Calu3 (cell line): ENCODE measurements at regions not wholly inside any gene's neighbourhood (a gene's known extent, or its start where the extent isn't known, plus 50 kb on each side); places are given as distances from the start of the nearest gene placed in this dataset.

Experiments
- BruUV-seq: library from RNA; stranded (reverse); fragments of 400-500 nt; replicated peaks from 2 replicates; lab custom pipeline; 2021; lab: Mats Ljungman, UMichigan
- CTCF ChIA-PET: fragments of 300-600 bp; sonication (Branson Sonifier 250); formaldehyde crosslinking; loops from one replicate; lab custom pipeline; 2022; ENCODE audit warnings: antibody characterized with exemption; lab: Charles Lee
- DNase-seq: peaks from one replicate; pipeline ENCODE4 v3.0.0; 2022
- H3K27ac Mint-ChIP-seq: one replicate; pipeline ENCODE4 v1.8.0; 2022; ENCODE audit warnings: mixed read lengths; ENCODE audit not compliant: unreplicated experiment
- H3K27me3 Mint-ChIP-seq: one replicate; pipeline ENCODE4 v1.8.0; 2022; ENCODE audit warnings: mixed read lengths; ENCODE audit not compliant: unreplicated experiment
- H3K36me3 Mint-ChIP-seq: one replicate; pipeline ENCODE4 v1.8.0; 2022; ENCODE audit warnings: mild to moderate bottlenecking, moderate library complexity, mixed read lengths; ENCODE audit not compliant: insufficient read depth, unreplicated experiment
- H3K4me1 Mint-ChIP-seq: one replicate; pipeline ENCODE4 v1.8.0; 2022; ENCODE audit warnings: mild to moderate bottlenecking, low read depth, mixed read lengths; ENCODE audit not compliant: unreplicated experiment
- H3K4me3 Mint-ChIP-seq: one replicate; pipeline ENCODE4 v1.8.0; 2022; ENCODE audit warnings: mild to moderate bottlenecking, low read depth, moderate library complexity, mixed read lengths; ENCODE audit not compliant: unreplicated experiment
- H3K9me3 Mint-ChIP-seq: one replicate; pipeline ENCODE4 v1.8.0; 2022; ENCODE audit warnings: low read depth, mixed read lengths; ENCODE audit not compliant: unreplicated experiment
- intact Hi-C: fragments of 100-400 bp; cut with micrococcal nuclease; formaldehyde crosslinking; loops from one replicate; pipeline ENCODE4 v1.10.0; 2022; ENCODE audit not compliant: unreplicated experiment
- TF ChIP-seq, protein P1 (sequence below): fragments of 200-600 bp; IDR thresholded peaks from one replicate; pipeline ENCODE4 v1.8.0; 2022; ENCODE audit warnings: antibody characterized with exemption; ENCODE audit not compliant: unreplicated experiment

DNA sequence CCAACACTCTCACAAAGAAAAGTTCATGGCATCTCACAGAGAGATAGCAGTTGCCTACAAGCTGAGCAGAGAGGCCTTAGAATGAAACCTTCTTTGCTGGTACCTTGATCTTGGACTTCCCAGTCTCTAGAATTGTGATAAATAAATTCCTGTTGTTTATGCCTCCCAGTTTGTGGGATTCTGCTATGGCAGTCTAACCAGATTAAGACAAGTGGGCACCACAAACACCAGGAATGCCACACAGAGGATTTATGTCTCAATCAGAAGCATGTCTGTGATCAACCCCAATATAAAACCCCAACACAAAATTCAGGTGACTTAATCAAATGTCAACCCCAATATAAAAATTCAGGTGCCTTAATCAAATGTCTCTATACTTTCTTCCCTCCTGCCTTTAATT is 581.3 kb downstream of the XPNPEP1 start:
- Mint-ChIP-seq H3K4me1 (no peaks in the 10 kb centered on the region), H3K4me3 (no peak overlapping the region), H3K27ac (no peak overlapping the region), H3K36me3 (no peaks in the 10 kb centered on the region), H3K9me3 (peaks cover 13% of the 10 kb centered on the region), H3K27me3 (no peaks in the 10 kb centered on the region)
- intact Hi-C loops, result no loop called here
- no peak for DNase-seq
- CTCF ChIA-PET, result no interaction called here
- TF ChIP-seq, protein P1, sequence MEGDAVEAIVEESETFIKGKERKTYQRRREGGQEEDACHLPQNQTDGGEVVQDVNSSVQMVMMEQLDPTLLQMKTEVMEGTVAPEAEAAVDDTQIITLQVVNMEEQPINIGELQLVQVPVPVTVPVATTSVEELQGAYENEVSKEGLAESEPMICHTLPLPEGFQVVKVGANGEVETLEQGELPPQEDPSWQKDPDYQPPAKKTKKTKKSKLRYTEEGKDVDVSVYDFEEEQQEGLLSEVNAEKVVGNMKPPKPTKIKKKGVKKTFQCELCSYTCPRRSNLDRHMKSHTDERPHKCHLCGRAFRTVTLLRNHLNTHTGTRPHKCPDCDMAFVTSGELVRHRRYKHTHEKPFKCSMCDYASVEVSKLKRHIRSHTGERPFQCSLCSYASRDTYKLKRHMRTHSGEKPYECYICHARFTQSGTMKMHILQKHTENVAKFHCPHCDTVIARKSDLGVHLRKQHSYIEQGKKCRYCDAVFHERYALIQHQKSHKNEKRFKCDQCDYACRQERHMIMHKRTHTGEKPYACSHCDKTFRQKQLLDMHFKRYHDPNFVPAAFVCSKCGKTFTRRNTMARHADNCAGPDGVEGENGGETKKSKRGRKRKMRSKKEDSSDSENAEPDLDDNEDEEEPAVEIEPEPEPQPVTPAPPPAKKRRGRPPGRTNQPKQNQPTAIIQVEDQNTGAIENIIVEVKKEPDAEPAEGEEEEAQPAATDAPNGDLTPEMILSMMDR, result no peak
- BruUV-seq, result no TSS peak

DNA sequence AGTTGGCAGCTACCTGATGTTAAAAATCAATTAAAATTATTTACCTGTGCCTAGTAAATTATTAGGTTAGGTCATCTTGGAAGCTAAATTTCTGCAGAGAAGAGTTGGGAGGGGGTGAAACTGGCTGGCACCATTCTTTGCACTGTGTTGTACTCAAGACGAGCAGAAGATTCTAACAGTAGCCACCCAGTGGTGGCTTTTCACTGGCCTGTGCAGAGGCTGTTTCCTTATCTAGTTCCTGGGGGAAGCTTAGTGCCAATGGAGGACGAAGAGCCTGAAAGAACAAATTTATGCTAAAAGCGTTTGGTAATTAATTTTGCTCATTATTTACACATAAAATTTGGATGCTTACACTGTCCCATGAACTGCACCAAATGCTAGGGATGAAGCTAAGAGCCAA is 595.3 kb downstream of the XPNPEP1 start:
- TF ChIP-seq, protein P1, result no peak
- H3K4me1 Mint-ChIP-seq, result no peaks in the 10 kb centered on the region
- no peak for DNase-seq
- intact Hi-C loops, result no loop called here
- H3K9me3 Mint-ChIP-seq, result peaks cover 4% of the 10 kb centered on the region
- H3K36me3 Mint-ChIP-seq, result no peaks in the 10 kb centered on the region
- no peak overlapping the region for H3K4me3 Mint-ChIP-seq
- H3K27ac Mint-ChIP-seq, result no peak overlapping the region
- no peaks in the 10 kb centered on the region for H3K27me3 Mint-ChIP-seq
- CTCF ChIA-PET, result no interaction called here
- BruUV-seq, result no TSS peak

DNA sequence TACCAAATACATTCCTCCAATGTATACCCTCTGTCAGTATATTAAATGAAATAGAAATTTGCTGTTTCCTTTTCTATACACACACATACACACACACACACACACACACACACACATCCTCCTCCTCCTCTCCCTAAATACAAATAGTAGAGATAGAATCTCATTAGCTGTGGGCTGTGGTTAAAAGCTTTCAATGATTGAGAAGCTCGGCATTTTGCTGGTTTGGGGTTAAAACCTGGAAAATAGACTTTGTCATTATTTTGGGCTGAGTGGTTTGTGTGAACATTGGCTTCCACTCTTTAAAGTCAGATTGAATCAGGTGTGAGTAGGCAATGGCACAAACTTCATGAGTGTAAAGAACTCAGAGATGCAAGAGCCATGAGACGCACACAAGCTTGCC is 596.0 kb downstream of the XPNPEP1 start:
- peaks cover 4% of the 10 kb centered on the region for H3K9me3 Mint-ChIP-seq
- no peak overlapping the region for H3K4me3 Mint-ChIP-seq
- TF ChIP-seq, protein P1, result no peak
- H3K27ac Mint-ChIP-seq, result no peak overlapping the region
- DNase-seq, result no peak
- CTCF ChIA-PET, result no interaction called here
- no peaks in the 10 kb centered on the region for H3K4me1 Mint-ChIP-seq
- BruUV-seq, result no TSS peak
- intact Hi-C loops, result no loop called here
- H3K36me3 Mint-ChIP-seq, result no peaks in the 10 kb centered on the region
- no peaks in the 10 kb centered on the region for H3K27me3 Mint-ChIP-seq

DNA sequence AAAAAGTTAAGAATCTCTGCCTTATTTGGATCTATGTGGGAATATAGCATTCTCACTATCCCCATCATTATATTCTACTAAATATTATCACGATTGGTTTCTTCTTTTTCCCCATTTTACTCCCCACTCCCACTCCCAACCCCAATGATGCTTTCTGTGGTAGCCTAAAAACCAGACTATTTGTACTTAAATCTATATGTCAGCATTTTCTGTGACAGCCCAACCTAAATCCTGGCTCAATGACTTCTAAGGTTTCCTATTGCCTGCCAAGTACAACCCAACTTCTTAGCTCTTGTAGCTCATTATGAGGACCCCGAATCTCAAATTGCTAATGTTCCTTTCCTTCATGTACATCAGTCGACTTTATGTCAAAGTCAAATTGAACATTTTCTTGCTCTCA is 598.6 kb downstream of the XPNPEP1 start:
- no peak for DNase-seq
- Mint-ChIP-seq H3K9me3 (peaks cover 5% of the 10 kb centered on the region), H3K27me3 (no peaks in the 10 kb centered on the region), H3K36me3 (no peaks in the 10 kb centered on the region), H3K4me1 (no peaks in the 10 kb centered on the region), H3K27ac (no peak overlapping the region), H3K4me3 (no peak overlapping the region)
- BruUV-seq, result no TSS peak
- CTCF ChIA-PET, result no interaction called here
- intact Hi-C loops, result no loop called here
- TF ChIP-seq, protein P1, result no peak
